H1 (cell line): ENCODE measurements at regions not wholly inside any gene's neighbourhood (a gene's known extent, or its start where the extent isn't known, plus 50 kb on each side); places are given as distances from the start of the nearest gene placed in this dataset.

ENCODE experiments used
- BRCA1 ChIP-seq: IDR thresholded peaks from 2 replicates; pipeline ENCODE4 v1.6.1; 2012; ENCODE audit warnings: low read depth, low read length, improper control_type of control experiment
- CEBPB ChIP-seq: IDR thresholded peaks from 2 replicates; pipeline ENCODE4 v1.6.1; 2012; ENCODE audit warnings: low read depth, low read length
- CTBP2 ChIP-seq: IDR thresholded peaks from 2 replicates; pipeline ENCODE4 v1.7.0; 2011; ENCODE audit warnings: borderline replicate concordance, mild to moderate bottlenecking, moderate library complexity, mixed read lengths, low read length; ENCODE audit not compliant: insufficient read depth, insufficient read length
- HDAC6 ChIP-seq: IDR thresholded peaks from one replicate; pipeline ENCODE4 v1.7.1; 2012; ENCODE audit warnings: low read depth, mild to moderate bottlenecking, inconsistent platforms, low read length, moderate library complexity
- SAP30 ChIP-seq: fragments of 300-600 bp; sonication (generic); IDR thresholded peaks from 2 replicates; pipeline ENCODE4 v1.7.1; 2012; ENCODE audit warnings: low read length, moderate library complexity, mild to moderate bottlenecking, inconsistent platforms; ENCODE audit not compliant: insufficient read depth, insufficient replicate concordance
- SIN3A ChIP-seq, 2 experiments: IDR thresholded peaks in 1 of 2; conservative IDR thresholded peaks in 1 of 2; 2 replicates each; pipeline ENCODE4 v1.6.1; 2011 to 2012; ENCODE audit warnings: low read length in 2 of 2, improper control_type of control experiment in 1 of 2, low read depth in 1 of 2, mild to moderate bottlenecking in 1 of 2
- SP1 ChIP-seq: IDR thresholded peaks from 2 replicates; pipeline ENCODE4 v1.6.1; 2011; ENCODE audit warnings: low read depth, low read length
- SP2 ChIP-seq: IDR thresholded peaks from 2 replicates; pipeline ENCODE4 v1.6.1; 2012; ENCODE audit warnings: mild to moderate bottlenecking, low read length, inconsistent platforms
- TCF12 ChIP-seq: IDR thresholded peaks from 2 replicates; pipeline ENCODE4 v1.6.1; 2011; ENCODE audit warnings: low read depth, mild to moderate bottlenecking, low read length
- TF ChIP-seq, protein P1 (sequence below): fragments of 300-600 bp; sonication (generic); IDR thresholded peaks from 2 replicates; pipeline ENCODE4 v1.7.1; 2012; ENCODE audit warnings: low read length, moderate library complexity, mild to moderate bottlenecking, inconsistent platforms; ENCODE audit not compliant: insufficient replicate concordance

GRCh38 chr7:50851891-50852290 lies 69.2 kb upstream of the GRB10 start (continued):
- TF ChIP-seq, protein P1, sequence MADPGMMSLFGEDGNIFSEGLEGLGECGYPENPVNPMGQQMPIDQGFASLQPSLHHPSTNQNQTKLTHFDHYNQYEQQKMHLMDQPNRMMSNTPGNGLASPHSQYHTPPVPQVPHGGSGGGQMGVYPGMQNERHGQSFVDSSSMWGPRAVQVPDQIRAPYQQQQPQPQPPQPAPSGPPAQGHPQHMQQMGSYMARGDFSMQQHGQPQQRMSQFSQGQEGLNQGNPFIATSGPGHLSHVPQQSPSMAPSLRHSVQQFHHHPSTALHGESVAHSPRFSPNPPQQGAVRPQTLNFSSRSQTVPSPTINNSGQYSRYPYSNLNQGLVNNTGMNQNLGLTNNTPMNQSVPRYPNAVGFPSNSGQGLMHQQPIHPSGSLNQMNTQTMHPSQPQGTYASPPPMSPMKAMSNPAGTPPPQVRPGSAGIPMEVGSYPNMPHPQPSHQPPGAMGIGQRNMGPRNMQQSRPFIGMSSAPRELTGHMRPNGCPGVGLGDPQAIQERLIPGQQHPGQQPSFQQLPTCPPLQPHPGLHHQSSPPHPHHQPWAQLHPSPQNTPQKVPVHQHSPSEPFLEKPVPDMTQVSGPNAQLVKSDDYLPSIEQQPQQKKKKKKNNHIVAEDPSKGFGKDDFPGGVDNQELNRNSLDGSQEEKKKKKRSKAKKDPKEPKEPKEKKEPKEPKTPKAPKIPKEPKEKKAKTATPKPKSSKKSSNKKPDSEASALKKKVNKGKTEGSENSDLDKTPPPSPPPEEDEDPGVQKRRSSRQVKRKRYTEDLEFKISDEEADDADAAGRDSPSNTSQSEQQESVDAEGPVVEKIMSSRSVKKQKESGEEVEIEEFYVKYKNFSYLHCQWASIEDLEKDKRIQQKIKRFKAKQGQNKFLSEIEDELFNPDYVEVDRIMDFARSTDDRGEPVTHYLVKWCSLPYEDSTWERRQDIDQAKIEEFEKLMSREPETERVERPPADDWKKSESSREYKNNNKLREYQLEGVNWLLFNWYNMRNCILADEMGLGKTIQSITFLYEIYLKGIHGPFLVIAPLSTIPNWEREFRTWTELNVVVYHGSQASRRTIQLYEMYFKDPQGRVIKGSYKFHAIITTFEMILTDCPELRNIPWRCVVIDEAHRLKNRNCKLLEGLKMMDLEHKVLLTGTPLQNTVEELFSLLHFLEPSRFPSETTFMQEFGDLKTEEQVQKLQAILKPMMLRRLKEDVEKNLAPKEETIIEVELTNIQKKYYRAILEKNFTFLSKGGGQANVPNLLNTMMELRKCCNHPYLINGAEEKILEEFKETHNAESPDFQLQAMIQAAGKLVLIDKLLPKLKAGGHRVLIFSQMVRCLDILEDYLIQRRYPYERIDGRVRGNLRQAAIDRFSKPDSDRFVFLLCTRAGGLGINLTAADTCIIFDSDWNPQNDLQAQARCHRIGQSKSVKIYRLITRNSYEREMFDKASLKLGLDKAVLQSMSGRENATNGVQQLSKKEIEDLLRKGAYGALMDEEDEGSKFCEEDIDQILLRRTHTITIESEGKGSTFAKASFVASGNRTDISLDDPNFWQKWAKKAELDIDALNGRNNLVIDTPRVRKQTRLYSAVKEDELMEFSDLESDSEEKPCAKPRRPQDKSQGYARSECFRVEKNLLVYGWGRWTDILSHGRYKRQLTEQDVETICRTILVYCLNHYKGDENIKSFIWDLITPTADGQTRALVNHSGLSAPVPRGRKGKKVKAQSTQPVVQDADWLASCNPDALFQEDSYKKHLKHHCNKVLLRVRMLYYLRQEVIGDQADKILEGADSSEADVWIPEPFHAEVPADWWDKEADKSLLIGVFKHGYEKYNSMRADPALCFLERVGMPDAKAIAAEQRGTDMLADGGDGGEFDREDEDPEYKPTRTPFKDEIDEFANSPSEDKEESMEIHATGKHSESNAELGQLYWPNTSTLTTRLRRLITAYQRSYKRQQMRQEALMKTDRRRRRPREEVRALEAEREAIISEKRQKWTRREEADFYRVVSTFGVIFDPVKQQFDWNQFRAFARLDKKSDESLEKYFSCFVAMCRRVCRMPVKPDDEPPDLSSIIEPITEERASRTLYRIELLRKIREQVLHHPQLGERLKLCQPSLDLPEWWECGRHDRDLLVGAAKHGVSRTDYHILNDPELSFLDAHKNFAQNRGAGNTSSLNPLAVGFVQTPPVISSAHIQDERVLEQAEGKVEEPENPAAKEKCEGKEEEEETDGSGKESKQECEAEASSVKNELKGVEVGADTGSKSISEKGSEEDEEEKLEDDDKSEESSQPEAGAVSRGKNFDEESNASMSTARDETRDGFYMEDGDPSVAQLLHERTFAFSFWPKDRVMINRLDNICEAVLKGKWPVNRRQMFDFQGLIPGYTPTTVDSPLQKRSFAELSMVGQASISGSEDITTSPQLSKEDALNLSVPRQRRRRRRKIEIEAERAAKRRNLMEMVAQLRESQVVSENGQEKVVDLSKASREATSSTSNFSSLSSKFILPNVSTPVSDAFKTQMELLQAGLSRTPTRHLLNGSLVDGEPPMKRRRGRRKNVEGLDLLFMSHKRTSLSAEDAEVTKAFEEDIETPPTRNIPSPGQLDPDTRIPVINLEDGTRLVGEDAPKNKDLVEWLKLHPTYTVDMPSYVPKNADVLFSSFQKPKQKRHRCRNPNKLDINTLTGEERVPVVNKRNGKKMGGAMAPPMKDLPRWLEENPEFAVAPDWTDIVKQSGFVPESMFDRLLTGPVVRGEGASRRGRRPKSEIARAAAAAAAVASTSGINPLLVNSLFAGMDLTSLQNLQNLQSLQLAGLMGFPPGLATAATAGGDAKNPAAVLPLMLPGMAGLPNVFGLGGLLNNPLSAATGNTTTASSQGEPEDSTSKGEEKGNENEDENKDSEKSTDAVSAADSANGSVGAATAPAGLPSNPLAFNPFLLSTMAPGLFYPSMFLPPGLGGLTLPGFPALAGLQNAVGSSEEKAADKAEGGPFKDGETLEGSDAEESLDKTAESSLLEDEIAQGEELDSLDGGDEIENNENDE = no peak
- no peak for TF ChIP-seq CEBPB
- TF ChIP-seq SP1 = no peak
- TF ChIP-seq BRCA1 = no peak
- TF ChIP-seq SP2 = no peak
- TF ChIP-seq CTBP2 = no peak
- no peak for TF ChIP-seq SAP30
- TF ChIP-seq TCF12 = no peak
- no peak for TF ChIP-seq HDAC6
- no peak for TF ChIP-seq SIN3A (conservative IDR thresholded peaks at IDR 0.05 in 1 of 2, IDR thresholded peaks at IDR 0.05 in 1 of 2; ENCODE audit: low read depth in 1 of 2, low read length in 2 of 2)
